ENCODE measurements at regions not wholly inside any gene's neighbourhood (a gene's known extent, or its start where the extent isn't known, plus 50 kb on each side); places are given as distances from the start of the nearest gene placed in this dataset.

- TF ChIP-seq EP300 (IDR thresholded peaks at IDR 0.05): no peak
- no peak for TF ChIP-seq POLR2AphosphoS5 (IDR thresholded peaks at IDR 0.05)
- TF ChIP-seq CTCF (IDR thresholded peaks at IDR 0.05): no peak
- TF ChIP-seq POLR2A (IDR thresholded peaks at IDR 0.05; ENCODE audit: low read depth): no peak
- no peak for DNase-seq (ENCODE audit: extremely low spot score)
- Histone ChIP-seq H3K4me1 (peaks cover 23 to 70% (median 53%) of the 10 kb centered on the region in 4 donors), H3K4me3 (no peak overlapping the region), H3K9me3 (no peaks in the 10 kb centered on the region), H3K36me3 (no peaks in the 10 kb centered on the region), H3K27ac (replicated peaks in 1 of 4) (peak overlapping the region in 3 of 4 donors; percentile 14 to 38 (median 20)), H3K27me3 (no peaks in the 10 kb centered on the region)
- 74% methylated on average over 4 of the region's 4 CpGs for WGBS
- intact Hi-C loops (cut with DNase I): no loop called here
These were observed 65.0 kb downstream of the CLDN34 start for GRCh38 chrX:10032147-10032546.

GRCh38 chrX:10033375-10034007 lies 66.3 kb downstream of the CLDN34 start:
- H3K27ac ChIP-seq (replicated peaks in 1 of 4): peak overlapping the region in 2 of 4 donors; percentile 22 to 35
- TF ChIP-seq CTCF (IDR thresholded peaks at IDR 0.05) (no peak), POLR2A (IDR thresholded peaks at IDR 0.05; ENCODE audit: low read depth) (no peak), EP300 (IDR thresholded peaks at IDR 0.05) (no peak), POLR2AphosphoS5 (IDR thresholded peaks at IDR 0.05) (no peak)
- H3K9me3 ChIP-seq: no peaks in the 10 kb centered on the region
- H3K4me3 ChIP-seq: no peak overlapping the region
- 64% methylated on average over 7 of the region's 7 CpGs for WGBS
- intact Hi-C loops (cut with DNase I): no loop called here
- peaks cover 21 to 62% (median 48%) of the 10 kb centered on the region in 4 donors for H3K4me1 ChIP-seq
- no peaks in the 10 kb centered on the region for H3K36me3 ChIP-seq
- no peak for DNase-seq (ENCODE audit: extremely low spot score)
- no peaks in the 10 kb centered on the region for H3K27me3 ChIP-seq

GRCh38 chrX:10034740-10035260 lies 67.6 kb downstream of the CLDN34 start:
- no peaks in the 10 kb centered on the region for H3K36me3 ChIP-seq
- intact Hi-C loops (cut with DNase I): no loop called here
- WGBS: 70% methylated on average over 8 of the region's 8 CpGs
- H3K4me1 ChIP-seq: peaks cover 20 to 60% (median 51%) of the 10 kb centered on the region in 4 donors
- TF ChIP-seq POLR2AphosphoS5 (IDR thresholded peaks at IDR 0.05): no peak
- TF ChIP-seq POLR2A (IDR thresholded peaks at IDR 0.05; ENCODE audit: low read depth): no peak
- no peak for TF ChIP-seq CTCF (IDR thresholded peaks at IDR 0.05)
- no peak for TF ChIP-seq EP300 (IDR thresholded peaks at IDR 0.05)
- H3K9me3 ChIP-seq: no peaks in the 10 kb centered on the region
- H3K27me3 ChIP-seq: no peaks in the 10 kb centered on the region
- H3K27ac ChIP-seq (replicated peaks in 1 of 4): peak overlapping the region in 1 of 4 donors; percentile 7
- H3K4me3 ChIP-seq: no peak overlapping the region
- DNase-seq (ENCODE audit: extremely low spot score): no peak

GRCh38 chrX:10038585-10038984 lies 71.4 kb downstream of the CLDN34 start:
- intact Hi-C loops (cut with DNase I): no loop called here
- peaks cover 16 to 51% (median 46%) of the 10 kb centered on the region in 4 donors for H3K4me1 ChIP-seq
- no peak overlapping the region for H3K27ac ChIP-seq (replicated peaks in 1 of 4)
- no peaks in the 10 kb centered on the region for H3K27me3 ChIP-seq
- TF ChIP-seq POLR2AphosphoS5 (IDR thresholded peaks at IDR 0.05) (no peak), CTCF (IDR thresholded peaks at IDR 0.05) (no peak), EP300 (IDR thresholded peaks at IDR 0.05) (no peak), POLR2A (IDR thresholded peaks at IDR 0.05; ENCODE audit: low read depth) (no peak)
- DNase-seq (ENCODE audit: extremely low spot score): no peak
- H3K36me3 ChIP-seq: no peaks in the 10 kb centered on the region
- no peaks in the 10 kb centered on the region for H3K9me3 ChIP-seq
- no peak overlapping the region for H3K4me3 ChIP-seq
- 66% methylated on average over 3 of the region's 6 CpGs for WGBS

Measured in esophagus muscularis mucosa (tissue), 4 donors.